ENCODE measurements at regions not wholly inside any gene's neighbourhood (a gene's known extent, or its start where the extent isn't known, plus 50 kb on each side); places are given as distances from the start of the nearest gene placed in this dataset.

GRCh38 chr14:85357120-85357519 lies 172.8 kb upstream of the FLRT2 start:
- TF ChIP-seq CTCF (IDR thresholded peaks at IDR 0.05) (no peak), POLR2A (IDR thresholded peaks at IDR 0.05) (no peak), EP300 (IDR thresholded peaks at IDR 0.05; ENCODE audit: low read depth) (no peak), POLR2AphosphoS5 (IDR thresholded peaks at IDR 0.05) (no peak)

Measured in transverse colon (tissue), 4 donors.